OCI-LY1 (cell line): ENCODE measurements at regions not wholly inside any gene's neighbourhood (a gene's known extent, or its start where the extent isn't known, plus 50 kb on each side); places are given as distances from the start of the nearest gene placed in this dataset.

ENCODE experiments used
- H2AFZ ChIP-seq: fragments of 200-600 bp; sonication (generic), shearing (Covaris generic); 2 replicates; pipeline ENCODE4 v1.6.0; 2014; ENCODE audit warnings: antibody characterized with exemption, mild to moderate bottlenecking, low read length
- H3F3A ChIP-seq: fragments of 200-600 bp; sonication (generic), shearing (Covaris generic); 2 replicates; pipeline ENCODE4 v1.6.0; 2014; ENCODE audit warnings: mild to moderate bottlenecking, antibody characterized with exemption, low read length, moderate library complexity; ENCODE audit not compliant: insufficient read depth
- H3K27ac ChIP-seq: fragments of 200-600 bp; sonication (generic); 2 replicates; pipeline ENCODE4 v1.5.1; 2014; ENCODE audit warnings: low read length, mixed run types, mild to moderate bottlenecking, low read depth; ENCODE audit not compliant: poor library complexity, severe bottlenecking
- H3K27me3 ChIP-seq: fragments of 200-600 bp; sonication (generic); 2 replicates; pipeline ENCODE4 v1.6.0; 2014; ENCODE audit warnings: antibody characterized with exemption, mild to moderate bottlenecking, low read length, moderate library complexity; ENCODE audit not compliant: insufficient read depth
- H3K36me3 ChIP-seq: fragments of 200-600 bp; sonication (generic); 2 replicates; pipeline ENCODE4 v1.6.1; 2014; ENCODE audit warnings: mild to moderate bottlenecking, antibody characterized with exemption, low read length, moderate library complexity, mixed read lengths; ENCODE audit not compliant: insufficient read depth
- H3K4me1 ChIP-seq: fragments of 200-600 bp; sonication (generic); 2 replicates; pipeline ENCODE4 v1.5.1; 2014; ENCODE audit warnings: mild to moderate bottlenecking, low read length, moderate library complexity; ENCODE audit not compliant: insufficient read depth, severe bottlenecking
- H3K4me2 ChIP-seq: fragments of 200-600 bp; sonication (generic), shearing (Covaris generic); 2 replicates; pipeline ENCODE4 v1.6.1; 2014; ENCODE audit warnings: low read length
- H3K4me3 ChIP-seq: fragments of 200-600 bp; sonication (generic); 2 replicates; pipeline ENCODE4 v1.5.1; 2014; ENCODE audit warnings: low read length, low read depth, mild to moderate bottlenecking, mixed read lengths; ENCODE audit not compliant: poor library complexity, severe bottlenecking
- H3K79me2 ChIP-seq: fragments of 200-600 bp; shearing (Covaris generic); 2 replicates; pipeline ENCODE4 v1.6.1; 2016; ENCODE audit warnings: mixed run types, low read length, mixed read lengths; ENCODE audit not compliant: insufficient read depth
- H3K9ac ChIP-seq: fragments of 200-600 bp; sonication (generic), shearing (Covaris generic); 2 replicates; pipeline ENCODE4 v1.6.1; 2014; ENCODE audit warnings: mild to moderate bottlenecking, low read length, mixed read lengths
- H3K9me2 ChIP-seq: fragments of 200-600 bp; sonication (generic), shearing (Covaris generic); 2 replicates; pipeline ENCODE4 v1.6.1; 2014; ENCODE audit warnings: low read depth, mild to moderate bottlenecking, low read length, mixed read lengths
- H3K9me3 ChIP-seq: fragments of 200-600 bp; shearing (Covaris generic); 2 replicates; pipeline ENCODE4 v1.6.1; 2014; ENCODE audit warnings: low read length, mixed read lengths
- H4K20me1 ChIP-seq: fragments of 200-600 bp; sonication (generic), shearing (Covaris generic); 2 replicates; pipeline ENCODE4 v1.6.0; 2016; ENCODE audit warnings: mild to moderate bottlenecking, low read length; ENCODE audit not compliant: insufficient read depth
- CTCF ChIP-seq: fragments of 200-600 bp; sonication (generic), shearing (Covaris generic); IDR thresholded peaks from 2 replicates; pipeline ENCODE4 v1.5.1; 2017; ENCODE audit warnings: mild to moderate bottlenecking, antibody characterized with exemption, low read length, moderate library complexity, mixed read lengths
- EZH2 ChIP-seq: fragments of 200-600 bp; sonication (generic), shearing (Covaris generic); IDR thresholded peaks from 2 replicates; pipeline ENCODE4 v1.8.0; 2017; ENCODE audit warnings: borderline replicate concordance, mixed run types, mild to moderate bottlenecking, antibody characterized with exemption, low read length, moderate library complexity, mixed read lengths

DNA sequence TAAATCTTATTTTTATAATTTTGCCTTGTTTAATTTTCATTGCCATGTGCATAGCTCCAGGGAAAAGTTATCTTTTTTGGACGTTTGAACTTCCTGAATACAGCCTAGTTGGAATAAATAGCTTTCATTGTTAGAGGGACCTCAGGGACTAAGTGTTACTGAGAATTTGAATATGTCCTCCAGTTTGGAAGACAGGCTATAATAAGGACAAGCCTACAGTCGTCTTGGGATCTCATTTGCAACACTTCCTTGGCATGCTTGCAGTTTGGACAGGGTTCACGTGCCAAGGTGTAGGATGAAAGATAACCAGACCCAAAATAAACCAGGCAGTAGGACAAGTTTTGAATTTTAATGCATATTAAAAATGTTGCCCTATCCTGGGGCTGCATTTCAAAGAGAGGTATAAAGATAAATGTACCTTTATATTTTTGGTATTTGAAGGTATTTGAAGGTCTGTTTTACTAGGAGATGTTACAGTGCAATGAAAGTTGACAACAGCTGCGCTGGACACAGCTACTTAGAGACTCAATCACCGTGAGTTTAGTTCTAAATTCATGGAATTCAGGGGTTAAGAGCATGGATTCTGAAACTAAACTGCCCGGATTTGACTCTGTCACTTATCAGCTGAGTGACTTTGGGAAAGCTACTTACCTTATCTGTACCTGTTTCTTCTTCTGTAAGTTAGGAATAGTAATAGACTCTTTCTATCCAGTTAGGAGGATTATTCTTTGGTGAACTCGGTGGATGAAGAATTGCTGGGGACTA is 134.1 kb downstream of the ACTBL2 start:
- no peaks in the 10 kb centered on the region for H3K4me1 ChIP-seq
- H3K4me3 ChIP-seq = no peak overlapping the region
- H3K9me3 ChIP-seq = no peaks in the 10 kb centered on the region

DNA sequence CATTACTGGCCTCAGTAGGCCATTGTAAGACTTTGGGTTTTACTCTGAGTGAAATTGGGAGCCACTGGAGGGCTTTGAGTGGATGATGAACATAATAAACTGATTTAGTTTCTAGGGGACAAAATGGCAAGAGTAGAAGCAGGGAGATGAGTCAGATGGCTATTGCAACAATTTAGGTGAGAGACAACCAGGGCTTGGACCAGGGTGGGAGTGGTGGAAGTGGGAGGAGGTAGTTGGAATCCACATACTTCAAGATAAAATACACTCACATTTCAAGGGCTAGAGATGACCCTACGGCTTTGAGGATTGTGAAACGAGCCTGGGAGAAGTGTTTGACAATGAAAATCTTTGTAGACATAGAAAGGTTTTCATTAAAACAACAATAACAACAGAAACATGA is 136.3 kb downstream of the ACTBL2 start:
- Histone ChIP-seq H3K9ac (no peak overlapping the region), H3K27me3 (no peaks in the 10 kb centered on the region), H3F3A (no peaks in the 10 kb centered on the region), H3K4me2 (no peak overlapping the region), H3K9me3 (no peaks in the 10 kb centered on the region), H3K9me2 (no peaks in the 10 kb centered on the region), H2AFZ (no peak overlapping the region), H3K4me1 (no peaks in the 10 kb centered on the region), H3K79me2 (no peaks in the 10 kb centered on the region), H3K27ac (no peak overlapping the region), H4K20me1 (no peaks in the 10 kb centered on the region), H3K4me3 (no peak overlapping the region), H3K36me3 (no peaks in the 10 kb centered on the region)
- TF ChIP-seq CTCF (no peak), EZH2 (no peak)

More for the DNA sequence above, 134.1 kb downstream of the ACTBL2 start:
- no peaks in the 10 kb centered on the region for H4K20me1 ChIP-seq
- H3K9me2 ChIP-seq = no peaks in the 10 kb centered on the region
- no peak overlapping the region for H3K9ac ChIP-seq
- no peaks in the 10 kb centered on the region for H3F3A ChIP-seq
- no peak overlapping the region for H2AFZ ChIP-seq
- H3K79me2 ChIP-seq = no peaks in the 10 kb centered on the region
- H3K27ac ChIP-seq = no peak overlapping the region
- no peak overlapping the region for H3K4me2 ChIP-seq
- TF ChIP-seq CTCF = no peak
- no peak for TF ChIP-seq EZH2
- H3K27me3 ChIP-seq = no peaks in the 10 kb centered on the region
- H3K36me3 ChIP-seq = no peaks in the 10 kb centered on the region

- Histone ChIP-seq H3K27me3 (no peaks in the 10 kb centered on the region), H3F3A (no peaks in the 10 kb centered on the region), H3K27ac (no peak overlapping the region)
Observed at GRCh38 chr5:57341380-57341979, 141.1 kb downstream of the ACTBL2 start.

More at GRCh38 chr5:57341380-57341979, 141.1 kb downstream of the ACTBL2 start:
- no peaks in the 10 kb centered on the region for H3K9me2 ChIP-seq
- H3K79me2 ChIP-seq = no peaks in the 10 kb centered on the region
- no peak overlapping the region for H3K4me3 ChIP-seq
- TF ChIP-seq CTCF (no peak), EZH2 (no peak)
- no peaks in the 10 kb centered on the region for H3K9me3 ChIP-seq
- H3K4me1 ChIP-seq = no peaks in the 10 kb centered on the region
- H4K20me1 ChIP-seq = no peaks in the 10 kb centered on the region
- H2AFZ ChIP-seq = no peak overlapping the region
- no peak overlapping the region for H3K9ac ChIP-seq
- no peaks in the 10 kb centered on the region for H3K36me3 ChIP-seq
- no peak overlapping the region for H3K4me2 ChIP-seq
